Stimulated activated CD4-positive, alpha-beta T cell treated with anti-CD3 and anti-CD28 coated beads, Interleukin-2, amount 100 ng/mL, for 48 hours (primary cell): ENCODE measurements at regions not wholly inside any gene's neighbourhood (a gene's known extent, or its start where the extent isn't known, plus 50 kb on each side); places are given as distances from the start of the nearest gene placed in this dataset.

Experiments
- DNase-seq, 2 donors: peaks; one replicate each; pipeline ENCODE4 v3.0.0-alpha.2; 2020

- no peak for DNase-seq
Observed at GRCh38 chr10:31604646-31605170, 285.7 kb downstream of the ZEB1 start.

DNA sequence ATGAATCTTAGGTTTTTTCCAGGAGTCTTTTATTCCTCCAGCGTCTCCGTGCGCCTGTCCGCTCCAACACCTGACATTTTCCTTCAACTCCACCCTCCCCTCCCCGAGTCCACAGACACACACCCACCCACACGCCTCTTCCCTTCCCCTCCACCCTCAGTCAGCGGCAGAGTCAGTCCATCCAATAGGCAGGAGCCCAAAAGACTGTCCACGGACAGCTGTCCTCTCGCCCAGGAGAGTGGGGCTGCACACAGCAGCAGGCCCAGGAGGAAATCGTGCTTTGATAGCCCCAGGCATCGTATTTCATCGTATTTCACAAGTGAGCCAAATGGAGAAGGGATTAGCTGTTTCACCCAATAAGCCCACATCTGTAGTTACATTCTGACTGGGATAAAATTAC, 285.1 kb downstream of the ZEB1 start:
- DNase-seq: no peak

GRCh38 chr10:31603235-31604087, 284.4 kb downstream of the ZEB1 start:
- DNase-seq: peak; percentile 82 to 87

DNA sequence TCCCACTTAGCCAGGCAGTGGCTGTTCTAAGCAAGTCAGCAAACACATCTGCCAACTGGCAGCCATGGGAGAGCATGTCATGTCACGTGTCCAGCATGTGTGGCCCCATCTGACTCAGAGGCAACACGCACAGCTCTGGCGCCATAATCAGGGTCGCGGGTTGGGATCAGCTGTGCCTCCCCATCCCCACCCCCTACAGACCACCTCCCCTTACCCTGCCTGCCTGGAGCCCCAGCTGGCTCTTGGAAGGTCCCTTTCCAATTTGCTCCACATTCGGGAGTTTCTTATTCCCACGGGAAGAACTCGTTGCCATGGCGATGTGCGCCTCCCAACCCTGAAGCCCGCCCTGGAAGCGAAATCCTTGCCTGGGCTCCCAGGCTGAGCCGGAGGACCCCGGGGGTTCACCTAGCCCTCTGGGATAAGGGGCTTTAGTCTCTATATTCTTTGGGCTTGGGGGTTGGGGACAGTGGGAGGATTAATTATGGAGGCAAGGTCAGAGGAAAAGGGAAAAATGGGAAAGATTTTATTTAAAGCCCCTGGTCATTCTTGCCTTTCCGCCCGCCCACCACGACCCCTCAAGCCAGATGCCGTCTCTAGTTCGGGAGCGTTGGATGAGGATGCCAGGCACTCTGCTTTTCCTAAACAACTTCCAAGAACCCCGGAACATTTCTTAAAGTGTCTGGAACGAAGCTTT, 283.7 kb downstream of the ZEB1 start:
- no peak for DNase-seq

DNA sequence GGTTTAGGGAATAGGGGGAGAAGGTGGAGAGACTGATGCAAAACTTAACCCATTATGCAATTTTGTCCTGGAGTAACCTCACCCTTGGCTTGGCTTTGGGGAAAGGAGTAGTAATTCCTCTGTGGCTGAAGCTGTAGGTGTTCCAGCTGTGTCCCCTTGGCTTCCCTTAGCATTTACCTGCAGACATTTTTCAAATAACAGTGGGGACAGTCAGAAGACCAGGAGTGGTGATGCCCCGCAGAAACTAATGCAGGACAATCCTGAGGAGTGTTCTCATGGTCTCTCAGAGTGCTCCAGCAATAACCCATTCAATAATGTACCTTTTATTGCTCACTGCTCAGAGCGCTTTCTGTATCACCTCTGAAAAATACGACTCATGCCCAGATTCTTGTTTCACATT, 282.1 kb downstream of the ZEB1 start:
- no peak for DNase-seq

DNA sequence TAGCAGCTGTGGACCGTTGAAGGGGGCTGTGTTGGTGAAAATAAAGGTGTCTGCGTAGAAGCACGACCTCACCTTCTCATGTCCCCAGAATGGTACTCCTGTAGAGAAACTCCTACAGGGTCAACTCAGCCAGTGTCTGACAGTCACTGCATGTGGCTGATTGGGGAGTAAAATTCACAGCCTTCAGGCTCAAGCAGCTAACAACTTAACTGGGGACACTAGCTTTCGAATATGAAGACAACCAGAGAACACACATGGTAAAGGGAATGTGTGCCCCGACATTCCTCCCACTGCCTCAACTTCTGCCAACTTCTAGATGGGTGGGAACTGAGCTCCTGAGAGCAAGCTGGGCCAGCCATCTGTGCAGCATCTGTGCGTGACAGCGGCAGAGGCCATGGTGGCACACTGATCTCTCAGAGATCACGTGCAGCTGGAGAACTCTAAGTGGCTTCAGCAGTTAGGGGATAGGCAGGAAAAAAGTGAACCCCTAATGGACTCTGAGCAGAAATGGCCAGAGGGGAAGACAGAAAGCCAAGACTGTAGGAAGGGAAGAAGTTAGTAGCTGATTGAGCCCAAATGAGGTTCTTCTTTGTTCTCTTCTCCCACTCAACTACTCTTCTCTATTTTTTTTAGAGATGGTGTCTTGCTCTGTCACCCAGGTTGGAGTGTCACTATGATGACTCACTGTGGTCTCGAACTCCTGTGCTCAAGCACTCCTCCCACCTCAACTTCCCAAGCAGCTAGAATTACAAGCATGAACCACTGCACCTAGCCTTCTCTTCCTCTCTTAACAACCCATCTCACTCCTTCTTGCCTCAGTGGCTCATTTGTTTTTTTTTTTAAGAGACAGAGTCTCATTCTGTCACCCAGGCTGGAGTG, 280.8 kb downstream of the ZEB1 start:
- no peak for DNase-seq

DNA sequence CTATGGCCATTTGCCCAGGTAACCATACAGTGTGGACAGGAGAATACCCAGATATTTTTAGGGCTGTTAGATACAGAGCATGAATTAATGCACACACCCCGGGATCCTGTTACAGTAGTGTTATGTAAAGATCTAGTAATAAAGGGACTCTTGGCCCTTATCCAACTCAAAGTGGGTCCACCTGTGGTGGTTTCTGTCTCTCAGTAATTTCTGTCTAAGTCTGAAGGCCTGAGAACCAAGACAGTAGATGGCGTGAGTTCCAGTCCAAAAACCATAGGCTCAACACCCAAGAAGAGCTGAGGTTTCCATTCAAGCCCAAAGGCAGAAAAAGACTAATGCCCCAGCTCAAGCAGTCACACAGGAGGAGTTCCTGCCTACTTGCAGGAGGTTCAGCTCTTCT, 277.7 kb downstream of the ZEB1 start:
- DNase-seq: no peak

DNA sequence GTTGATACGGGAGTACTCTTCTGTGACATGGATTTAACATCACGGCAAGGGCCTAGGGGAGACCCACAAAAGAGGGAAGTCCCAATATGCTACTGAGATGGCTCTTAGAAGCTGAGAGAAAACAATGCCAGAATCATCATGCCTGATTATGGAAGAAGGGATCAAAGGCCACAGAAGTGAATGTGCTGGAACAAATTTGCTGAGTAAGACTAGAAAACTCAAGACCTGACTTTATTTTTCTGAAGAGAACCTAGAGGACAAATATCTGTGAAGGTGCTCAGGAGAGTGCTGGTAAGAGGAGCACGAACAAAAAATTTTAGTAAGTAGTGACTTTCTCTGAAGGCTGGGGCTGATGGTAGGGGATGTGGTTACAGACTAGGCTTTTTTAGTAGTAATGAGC, 277.0 kb downstream of the ZEB1 start:
- no peak for DNase-seq

DNA sequence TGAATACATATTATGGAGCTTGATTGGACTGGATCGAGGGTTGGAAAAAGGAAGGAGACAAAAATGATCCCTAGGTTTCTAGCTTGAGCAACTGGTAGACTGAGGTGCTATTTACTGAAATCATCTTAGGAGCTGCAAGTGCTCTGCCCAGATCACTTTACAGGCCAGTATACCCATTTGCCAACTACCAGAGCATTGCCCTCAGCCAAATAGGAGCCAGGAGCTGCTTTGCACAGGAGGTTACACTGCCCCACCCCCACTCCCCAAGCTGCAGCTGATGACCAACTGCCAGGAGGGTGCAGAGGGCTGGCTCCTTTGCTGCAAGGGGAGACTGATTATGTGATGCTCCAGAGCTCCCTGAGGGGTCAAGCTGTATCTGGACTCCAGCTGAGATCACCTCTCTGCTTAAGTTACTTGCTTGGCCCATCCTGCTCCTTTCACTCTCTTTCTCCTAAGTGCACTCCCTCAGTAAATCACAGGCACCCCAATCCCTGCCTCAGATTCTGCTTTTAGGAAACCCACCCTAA, 275.4 kb downstream of the ZEB1 start:
- DNase-seq: no peak

GRCh38 chr10:31593124-31593523, 274.1 kb downstream of the ZEB1 start:
- no peak for DNase-seq

DNA sequence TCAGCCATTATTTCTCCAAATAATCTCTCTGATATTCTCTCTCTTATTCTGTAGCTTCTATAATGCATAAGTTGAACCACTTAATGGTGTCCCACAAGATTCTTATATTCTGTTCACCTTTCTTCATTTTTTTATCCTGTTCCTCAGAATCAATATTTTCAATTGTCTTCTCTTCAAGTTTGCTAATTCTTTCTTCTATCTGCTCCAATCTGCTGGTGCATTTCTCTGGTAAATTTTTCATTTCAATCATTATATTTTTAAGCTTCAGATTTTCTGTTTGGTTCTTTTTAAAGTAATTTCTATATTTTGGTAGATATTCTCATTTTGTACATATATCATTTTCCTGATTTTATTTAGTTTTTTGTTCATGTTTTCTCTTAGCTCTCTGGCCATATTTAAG, 272.6 kb downstream of the ZEB1 start:
- DNase-seq: no peak

- no peak for DNase-seq
Observed at GRCh38 chr10:31590023-31590800, 271.2 kb downstream of the ZEB1 start.

DNA sequence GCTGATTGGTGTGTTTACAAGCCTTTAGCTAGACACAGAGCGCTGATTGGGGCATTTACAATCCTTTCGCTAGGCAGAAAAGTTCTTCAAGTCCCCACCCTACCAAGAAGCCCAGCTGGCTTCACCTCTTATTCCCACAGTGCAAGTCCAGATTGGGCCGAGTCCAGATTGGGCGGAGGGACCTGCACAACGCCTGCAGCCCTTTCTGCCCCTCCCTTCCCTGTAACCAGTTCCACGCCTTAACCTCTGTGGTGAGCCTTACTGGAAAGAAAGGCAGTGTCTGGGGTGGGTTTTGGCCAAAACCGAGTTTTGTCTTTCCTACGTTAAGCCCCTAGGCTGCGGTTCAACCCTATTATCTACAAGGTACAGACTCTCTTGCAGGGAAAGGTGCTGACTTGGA, 268.7 kb downstream of the ZEB1 start:
- no peak for DNase-seq

DNA sequence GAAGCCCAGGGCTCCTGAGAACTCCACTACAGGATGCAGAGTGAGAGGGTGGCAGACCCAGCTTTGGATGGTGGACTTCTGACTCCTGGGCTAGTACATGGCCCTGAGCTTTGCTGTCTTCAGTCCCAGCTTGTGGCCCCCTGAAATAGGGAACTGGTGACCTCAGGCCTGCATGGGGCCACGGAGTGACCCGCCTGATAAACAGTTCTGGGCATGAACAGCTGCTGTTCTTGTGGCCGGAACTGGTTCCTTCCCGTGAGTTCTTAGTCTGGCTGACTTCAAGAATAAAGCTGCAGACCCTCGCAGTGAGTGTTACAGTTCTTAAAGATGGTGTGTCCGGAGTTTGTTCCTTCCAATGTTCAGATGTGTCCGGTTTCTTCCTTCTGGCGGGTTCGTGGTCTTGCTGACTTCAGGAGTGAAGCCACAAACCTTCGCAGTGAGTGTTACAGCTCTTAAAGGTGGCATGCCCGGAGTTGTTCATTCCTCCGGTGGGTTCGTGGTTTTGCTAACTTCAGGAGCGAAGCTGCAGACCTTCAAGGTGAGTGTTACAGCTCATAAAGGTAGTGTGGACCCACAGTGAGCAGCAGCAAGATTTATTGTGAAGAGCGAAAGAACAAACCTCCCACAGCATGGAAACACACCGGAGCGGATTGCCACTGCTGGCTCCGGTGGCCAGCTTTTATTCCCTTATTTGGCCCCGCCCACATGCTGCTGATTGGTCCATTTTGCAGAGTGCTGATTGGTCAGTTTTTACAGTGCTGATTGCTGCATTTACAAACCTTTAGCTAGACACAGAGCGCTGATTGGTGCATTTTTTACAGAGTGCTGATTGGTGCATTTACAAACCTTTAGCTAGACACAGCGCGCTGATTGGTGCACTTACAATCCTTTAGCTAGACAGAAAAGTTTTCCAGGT, 268.0 kb downstream of the ZEB1 start:
- no peak for DNase-seq

DNA sequence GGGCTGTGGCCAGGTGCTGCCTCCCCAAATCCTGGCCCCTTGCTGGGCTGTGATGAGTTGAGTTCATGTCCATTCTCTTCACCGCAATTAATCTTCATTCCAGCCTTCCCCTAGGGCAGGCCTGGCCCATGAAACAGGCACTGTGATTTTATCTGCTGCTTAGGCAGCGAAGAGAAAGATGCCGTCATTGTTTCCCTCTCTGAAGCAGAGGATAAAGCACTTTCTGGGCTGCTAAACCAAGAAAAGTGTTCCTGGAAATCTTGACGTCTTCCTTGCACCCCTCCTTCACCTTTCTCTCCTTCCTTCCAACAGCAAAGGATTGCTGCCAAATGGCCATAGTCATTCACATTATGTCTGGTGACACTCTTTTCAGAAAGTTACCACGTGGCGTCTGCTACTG, 265.9 kb downstream of the ZEB1 start:
- DNase-seq: no peak

GRCh38 chr10:31584098-31584631, 265.1 kb downstream of the ZEB1 start:
- no peak for DNase-seq

GRCh38 chr10:31583293-31583692, 264.3 kb downstream of the ZEB1 start:
- DNase-seq: no peak

DNA sequence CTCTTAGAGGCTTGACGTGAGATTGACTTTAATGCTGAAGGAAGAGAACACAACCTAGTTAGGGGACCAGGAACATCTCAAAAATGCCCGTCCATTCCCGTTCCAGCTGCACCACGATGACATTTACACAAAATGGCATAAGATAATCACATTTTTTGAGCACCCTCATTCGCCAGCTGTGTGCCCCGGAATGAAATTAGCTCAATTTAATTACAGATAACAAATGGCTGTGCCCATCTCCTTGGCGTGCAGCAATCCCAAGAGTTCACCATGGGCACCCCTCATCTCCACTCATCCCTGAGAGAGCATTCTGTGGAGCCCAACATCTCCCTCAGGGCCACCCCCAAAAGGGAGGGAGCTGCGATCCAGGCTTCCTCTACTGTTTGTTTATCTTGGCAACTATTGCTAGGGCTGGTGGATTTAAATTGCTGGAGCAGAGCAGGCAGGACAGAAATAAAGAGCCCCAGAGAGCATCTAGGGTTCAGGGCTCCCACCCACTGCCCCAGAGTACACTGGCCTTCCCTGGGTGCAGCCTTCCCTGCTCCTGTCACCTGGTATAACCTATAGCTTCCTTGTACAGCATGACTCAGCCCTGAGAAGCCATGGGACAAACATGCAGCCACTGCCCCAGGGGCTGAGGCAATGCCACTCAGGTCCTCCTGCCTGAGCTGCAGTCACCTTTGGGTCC, 263.5 kb downstream of the ZEB1 start:
- DNase-seq: no peak

- no peak for DNase-seq
Observed at GRCh38 chr10:31581741-31582323, 262.8 kb downstream of the ZEB1 start.

DNA sequence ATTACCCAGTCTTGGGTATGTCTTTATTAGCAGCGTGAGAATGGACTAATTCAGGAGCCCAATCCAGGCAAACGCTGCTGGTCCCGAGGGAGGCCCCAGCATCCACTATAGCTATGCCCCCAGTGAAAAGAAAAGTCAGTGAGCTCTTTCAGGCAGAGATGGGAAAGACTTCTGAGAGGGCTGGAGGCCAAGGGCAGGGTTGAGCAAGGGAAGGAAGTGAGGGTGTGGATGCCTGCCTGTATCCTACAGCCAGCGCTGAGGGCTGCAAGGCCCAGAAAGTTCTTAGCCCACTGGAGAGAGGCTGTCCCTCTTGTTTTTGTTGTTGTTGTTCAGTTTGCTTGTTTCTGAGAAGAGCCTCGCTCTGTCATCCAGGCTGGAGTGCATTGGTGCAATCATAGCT, 261.6 kb downstream of the ZEB1 start:
- no peak for DNase-seq
